GM21360 (cell line): ENCODE measurements at regions not wholly inside any gene's neighbourhood (a gene's known extent, or its start where the extent isn't known, plus 50 kb on each side); places are given as distances from the start of the nearest gene placed in this dataset.
"Not testable (repeated sequence)": the region's sequence is repeated elsewhere in the genome, so short reads cannot be mapped to it uniquely, and the experiment has no call there.

Experiments used
- ATAC-seq: cut with Tn5 transposase; IDR thresholded peaks from one replicate; pipeline ENCODE4 v1.9.1; 2021; ENCODE audit warnings: mild to moderate bottlenecking, moderate library complexity; ENCODE audit not compliant: unreplicated experiment

GRCh38 chr10:23493711-23494110 lies 54.8 kb downstream of the OTUD1 start:
- ATAC-seq, result no peak

DNA sequence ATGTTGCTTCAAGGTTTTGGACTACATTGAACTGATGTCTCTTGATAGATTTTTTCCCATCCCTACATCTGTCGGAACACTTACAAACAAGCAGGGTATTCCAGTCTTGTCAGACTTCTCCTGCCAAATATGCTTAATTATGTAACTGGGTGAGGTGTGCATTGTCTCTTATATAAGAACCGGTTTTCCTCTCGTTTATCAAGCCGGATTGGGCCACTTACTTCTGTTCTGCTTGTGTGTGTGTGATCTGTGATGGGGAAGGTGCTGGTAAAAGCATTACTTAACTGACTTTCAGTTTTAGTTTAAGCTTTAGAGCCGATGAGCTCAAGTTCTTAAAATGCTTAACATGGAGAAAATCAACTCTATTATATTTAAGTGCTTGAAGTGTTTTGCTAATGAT lies 57.9 kb downstream of the OTUD1 start:
- ATAC-seq, result no peak

GRCh38 chr10:23499372-23500132 lies 60.7 kb downstream of the OTUD1 start:
- ATAC-seq, result no peak

GRCh38 chr10:23505797-23506465 lies 67.1 kb downstream of the OTUD1 start:
- no peak for ATAC-seq

- no peak for ATAC-seq
Measured at GRCh38 chr10:23512355-23513058, 73.6 kb downstream of the OTUD1 start.

DNA sequence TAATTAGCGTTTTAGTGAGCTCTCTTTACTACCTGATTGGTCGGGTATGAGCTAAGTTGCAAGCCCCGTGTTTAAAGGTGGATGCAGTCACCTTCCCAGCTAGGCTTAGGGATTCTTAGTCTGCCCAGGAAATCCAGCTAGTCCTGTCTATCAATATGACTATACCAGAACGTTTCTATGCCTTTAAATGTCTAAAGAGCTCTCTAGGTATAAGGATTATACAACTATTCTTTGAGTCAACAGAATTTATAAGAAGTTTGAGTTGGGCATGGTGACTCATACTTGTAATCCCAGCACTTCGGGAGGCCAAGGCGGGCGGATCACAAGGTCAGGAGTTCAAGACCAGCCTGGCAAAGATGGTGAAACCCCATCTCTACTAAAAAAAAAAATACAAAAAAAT lies 74.7 kb downstream of the OTUD1 start:
- not testable (repeated sequence) for ATAC-seq

- ATAC-seq, result no peak
Measured at GRCh38 chr10:23514321-23514720, 75.4 kb downstream of the OTUD1 start.

- ATAC-seq, result no peak
Measured at GRCh38 chr10:23516530-23516929, 77.7 kb downstream of the OTUD1 start.

GRCh38 chr10:23517155-23517554 lies 78.3 kb downstream of the OTUD1 start:
- ATAC-seq, result no peak

DNA sequence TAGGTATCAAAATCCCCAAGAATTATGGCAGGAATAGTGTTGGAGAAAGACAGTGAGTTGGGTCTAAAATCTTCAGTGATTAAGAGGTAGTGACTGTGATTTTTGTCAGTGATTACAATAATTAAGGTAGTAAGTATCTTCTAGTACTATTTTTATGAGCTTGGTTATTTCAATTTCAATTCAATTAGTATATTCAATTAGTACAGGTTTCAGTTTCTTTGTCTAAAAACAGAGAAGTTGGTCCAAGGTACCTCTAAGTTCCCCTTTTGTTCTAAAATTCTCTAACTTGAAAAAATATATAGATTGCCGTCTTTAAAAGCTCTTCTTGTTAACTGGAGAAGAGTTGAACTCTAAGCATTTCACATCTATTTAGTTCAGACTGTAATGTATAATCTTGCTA lies 82.9 kb downstream of the OTUD1 start:
- no peak for ATAC-seq

- ATAC-seq, result no peak
Measured at GRCh38 chr10:23522345-23522744, 83.5 kb downstream of the OTUD1 start.

DNA sequence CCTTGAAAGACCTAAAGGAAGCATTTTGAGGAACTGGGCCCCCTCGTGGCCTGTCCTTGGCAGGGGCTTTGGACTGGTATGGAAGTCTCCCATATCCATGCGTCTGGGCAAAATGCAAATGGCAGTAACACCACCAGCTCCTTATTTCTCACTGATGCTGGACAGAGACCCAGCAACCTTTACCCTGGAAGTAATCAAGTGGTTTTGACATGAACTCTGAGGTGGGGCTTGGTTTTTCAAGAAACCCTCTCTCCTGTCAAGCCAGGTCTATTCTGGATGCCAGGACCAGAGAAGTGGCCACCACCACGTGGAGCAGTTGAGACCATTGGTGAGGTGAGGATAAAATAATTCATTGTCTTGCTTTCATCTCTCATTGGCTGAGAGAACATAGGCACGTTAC lies 84.4 kb downstream of the OTUD1 start:
- ATAC-seq, result no peak

- no peak for ATAC-seq
Measured at GRCh38 chr10:23525406-23525805, 86.5 kb downstream of the OTUD1 start.

DNA sequence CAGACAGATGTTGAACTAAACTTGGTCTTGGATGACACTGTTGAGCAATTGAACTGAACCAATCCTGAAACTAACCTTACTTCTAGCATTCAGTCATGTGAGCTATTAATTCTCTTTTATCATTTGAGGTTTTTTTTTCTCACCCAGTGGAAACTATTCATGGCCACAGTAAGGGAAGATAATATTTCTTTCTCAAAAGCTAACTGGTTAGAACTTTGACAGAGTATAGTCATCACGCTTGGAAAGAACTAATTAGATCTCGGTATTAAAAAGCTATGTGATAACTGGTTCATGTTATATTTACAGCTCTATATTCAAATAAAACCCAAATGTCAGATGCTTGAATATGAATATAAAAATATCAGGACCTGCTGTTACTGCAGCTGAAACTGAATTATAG lies 89.5 kb downstream of the OTUD1 start:
- ATAC-seq, result no peak

- ATAC-seq, result no peak
Measured at GRCh38 chr10:23529625-23530024, 90.8 kb downstream of the OTUD1 start.

DNA sequence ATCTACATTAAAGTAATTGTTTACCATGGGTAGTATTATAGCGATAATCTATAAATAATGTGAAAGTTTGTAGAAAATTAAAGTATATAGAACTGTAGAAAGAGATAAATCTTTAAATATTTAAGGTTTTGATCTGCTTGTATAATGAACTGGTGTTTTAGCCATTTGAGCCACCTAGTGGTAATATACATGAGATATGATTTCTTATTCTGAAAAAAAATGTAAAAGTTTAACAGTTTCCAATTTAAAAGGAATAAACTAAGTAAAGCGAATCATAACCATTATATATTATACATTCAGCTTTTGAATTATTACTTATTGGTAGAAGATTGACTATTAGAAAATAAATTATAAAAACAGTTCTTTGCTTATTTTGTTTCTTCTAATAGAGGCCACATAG lies 91.2 kb downstream of the OTUD1 start:
- ATAC-seq, result no peak

DNA sequence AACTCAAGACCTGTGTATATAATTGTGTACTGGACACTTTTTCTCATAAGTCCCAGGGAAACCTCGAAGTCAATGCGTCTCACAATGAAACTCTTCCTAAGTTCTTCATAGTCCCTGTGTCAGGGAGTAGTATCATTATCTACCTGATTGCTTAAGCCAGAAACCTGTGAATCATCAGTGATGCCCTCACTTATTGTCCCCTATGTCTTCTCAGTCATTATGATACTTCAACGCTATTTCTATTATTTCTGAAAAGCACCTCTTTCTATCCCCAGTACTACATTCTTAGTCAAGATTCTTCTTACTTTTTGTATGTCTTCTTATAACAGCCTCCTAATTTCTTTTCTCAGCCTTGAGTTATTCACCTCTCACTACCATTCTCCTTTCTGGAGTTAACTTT lies 94.3 kb downstream of the OTUD1 start:
- ATAC-seq, result no peak

- no peak for ATAC-seq
Measured at GRCh38 chr10:23534326-23534725, 95.5 kb downstream of the OTUD1 start.

- ATAC-seq, result no peak
Measured at GRCh38 chr10:23534761-23535160, 95.9 kb downstream of the OTUD1 start.

DNA sequence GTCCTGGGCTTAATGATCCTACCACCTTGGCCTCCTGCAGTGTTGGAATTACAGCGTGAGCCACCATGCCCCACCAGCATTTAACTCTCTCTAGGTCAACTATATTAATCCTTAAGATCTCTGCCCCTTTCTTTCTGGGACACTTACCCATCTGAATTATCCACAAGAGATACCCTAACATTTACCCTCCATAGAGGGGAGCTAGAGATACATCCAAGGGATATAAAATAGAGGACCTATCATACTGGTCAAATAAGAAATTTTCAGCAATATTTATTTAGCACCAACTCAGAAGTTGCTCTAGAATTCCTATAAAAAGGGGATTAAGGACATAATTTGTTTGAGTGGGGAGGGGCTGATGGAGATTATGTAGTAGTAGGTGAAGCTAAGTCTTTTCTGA lies 96.5 kb downstream of the OTUD1 start:
- ATAC-seq, result no peak

DNA sequence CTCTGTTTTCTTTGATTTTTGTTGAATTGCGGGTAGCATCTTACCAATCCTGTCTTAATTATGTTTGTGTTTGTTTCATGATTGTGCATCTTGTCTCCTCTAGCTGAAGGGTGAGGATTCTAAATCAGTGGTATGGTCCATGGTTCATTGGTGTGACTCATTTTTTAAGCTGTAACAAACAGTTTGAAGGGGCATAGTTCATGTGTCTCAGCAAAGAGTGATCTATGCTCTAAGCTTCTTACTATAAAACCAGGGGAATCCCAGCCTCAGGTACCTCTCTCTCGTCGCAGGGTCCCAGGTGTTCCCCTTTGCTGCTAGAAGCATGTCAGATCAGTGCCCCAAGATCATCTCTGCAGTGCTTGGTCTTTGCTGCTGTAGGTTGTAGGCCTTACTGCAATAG lies 100.1 kb downstream of the OTUD1 start:
- no peak for ATAC-seq

DNA sequence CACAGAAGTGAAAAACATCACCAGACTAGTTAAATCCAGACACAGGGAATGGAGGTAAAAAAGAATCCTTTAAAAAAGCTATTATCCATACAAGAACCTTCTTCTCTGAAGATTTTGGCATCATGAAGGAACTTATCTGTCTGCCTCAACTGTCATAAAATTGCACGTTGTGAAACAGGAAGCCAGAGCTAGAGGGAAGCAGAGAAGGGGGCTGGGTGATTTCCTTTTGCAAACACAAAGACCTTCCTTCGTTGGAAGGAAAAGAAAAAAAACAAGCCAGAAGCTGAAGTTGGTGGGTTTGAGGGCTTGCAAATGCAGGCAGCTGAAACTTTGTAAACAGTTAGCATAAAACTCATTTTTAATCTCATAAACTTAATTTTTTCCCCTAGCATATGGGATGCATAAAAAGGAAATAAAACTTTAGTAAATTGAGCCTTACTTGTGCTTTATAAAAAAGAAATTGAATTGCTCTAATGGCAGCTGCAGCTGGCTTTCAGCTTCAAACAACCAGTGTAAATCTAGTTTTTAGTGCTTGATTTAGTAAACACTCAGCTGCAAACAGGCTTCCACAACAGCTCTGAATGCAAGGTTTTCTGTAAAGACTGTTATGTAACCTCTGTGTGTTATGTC lies 101.6 kb downstream of the OTUD1 start:
- ATAC-seq, result no peak
